CD1c-positive myeloid dendritic cell (primary cell): ENCODE measurements at regions not wholly inside any gene's neighbourhood (a gene's known extent, or its start where the extent isn't known, plus 50 kb on each side); places are given as distances from the start of the nearest gene placed in this dataset.
"Not testable (repeated sequence)": the region's sequence is repeated elsewhere in the genome, so short reads cannot be mapped to it uniquely, and the experiment has no call there.

ENCODE experiments used
- DNase-seq: peaks from one replicate; pipeline ENCODE4 v3.0.0-alpha.2; 2016; ENCODE audit errors: extremely low spot score

- no peak for DNase-seq
Observed at GRCh38 chr12:73210548-73211204, 938.5 kb downstream of the TRHDE start.

GRCh38 chr12:73220951-73221350 lies 948.8 kb downstream of the TRHDE start:
- no peak for DNase-seq

GRCh38 chr12:73221398-73221797 lies 949.2 kb downstream of the TRHDE start:
- no peak for DNase-seq

GRCh38 chr12:73221836-73222235 lies 949.7 kb downstream of the TRHDE start:
- DNase-seq = no peak

GRCh38 chr12:73225371-73225937 lies 953.3 kb downstream of the TRHDE start:
- no peak for DNase-seq

- no peak for DNase-seq
Observed at GRCh38 chr12:73225941-73226340, 953.8 kb downstream of the TRHDE start.

GRCh38 chr12:73226593-73226992 lies 954.4 kb downstream of the TRHDE start:
- no peak for DNase-seq

GRCh38 chr12:73228828-73229227 lies 956.7 kb downstream of the TRHDE start:
- DNase-seq = not testable (repeated sequence)

- DNase-seq = no peak
Observed at GRCh38 chr12:73235387-73235786, 963.2 kb downstream of the TRHDE start.

- DNase-seq = no peak
Observed at GRCh38 chr12:73240110-73240509, 967.9 kb downstream of the TRHDE start.

GRCh38 chr12:73262788-73263381 lies 990.7 kb downstream of the TRHDE start:
- no peak for DNase-seq

- DNase-seq = no peak
Observed at GRCh38 chr12:73266206-73266605, 994.0 kb downstream of the TRHDE start.

GRCh38 chr12:73274976-73275375 lies 1002.8 kb downstream of the TRHDE start:
- DNase-seq = no peak

GRCh38 chr12:73277971-73278370 lies 1005.8 kb downstream of the TRHDE start:
- DNase-seq = no peak

GRCh38 chr12:73301530-73301929 lies 1029.4 kb downstream of the TRHDE start:
- no peak for DNase-seq

GRCh38 chr12:73307260-73307659 lies 1035.1 kb downstream of the TRHDE start:
- DNase-seq = no peak

- no peak for DNase-seq
Observed at GRCh38 chr12:73308079-73308478, 1035.9 kb downstream of the TRHDE start.

GRCh38 chr12:73308747-73309146 lies 1036.6 kb downstream of the TRHDE start:
- no peak for DNase-seq

GRCh38 chr12:73321319-73321718 lies 1049.1 kb downstream of the TRHDE start:
- DNase-seq = no peak

GRCh38 chr12:73321776-73322175 lies 1049.6 kb downstream of the TRHDE start:
- no peak for DNase-seq

GRCh38 chr12:73330584-73331351 lies 1058.6 kb downstream of the TRHDE start:
- DNase-seq = no peak

GRCh38 chr12:73341559-73342247 lies 1069.5 kb downstream of the TRHDE start:
- no peak for DNase-seq
